PFSK-1 (cell line): ENCODE measurements at regions not wholly inside any gene's neighbourhood (a gene's known extent, or its start where the extent isn't known, plus 50 kb on each side); places are given as distances from the start of the nearest gene placed in this dataset.

Experiments
- FOXP2 ChIP-seq: optimal IDR thresholded peaks from 2 replicates; pipeline ENCODE3; 2011; ENCODE audit warnings: borderline replicate concordance, control low read depth, inconsistent platforms; ENCODE audit not compliant: insufficient read depth; ENCODE audit errors: extremely low read length, extremely low read depth
- POLR2AphosphoS5 ChIP-seq: IDR thresholded peaks from 2 replicates; pipeline ENCODE4 v1.6.1; 2012; ENCODE audit warnings: low read depth, mild to moderate bottlenecking, control low read depth, low read length, moderate library complexity
- REST ChIP-seq, 2 experiments: IDR thresholded peaks; 2 replicates each; pipeline versions ENCODE4 v1.6.1 to v1.8.0; 2011 to 2012; ENCODE audit warnings: low read depth in 2 of 2, low read length in 2 of 2, control low read depth in 1 of 2, inconsistent platforms in 1 of 2, mild to moderate bottlenecking in 1 of 2, moderate library complexity in 1 of 2; ENCODE audit not compliant: insufficient read depth in 1 of 2
- SIN3A ChIP-seq: IDR thresholded peaks from 2 replicates; pipeline ENCODE4 v1.6.1; 2012; ENCODE audit warnings: mild to moderate bottlenecking, low read length, moderate library complexity, borderline replicate concordance; ENCODE audit not compliant: insufficient read depth
- TAF1 ChIP-seq: IDR thresholded peaks from 2 replicates; pipeline ENCODE4 v1.6.1; 2012; ENCODE audit warnings: low read length, control low read depth, borderline replicate concordance; ENCODE audit not compliant: insufficient read depth

- TF ChIP-seq POLR2AphosphoS5 (no peak), TAF1 (no peak), REST (IDR thresholded peaks at IDR 0.05; ENCODE audit: insufficient read depth in 1 of 2, low read depth in 2 of 2, low read length in 2 of 2) (no peak), FOXP2 (no peak), SIN3A (no peak)
Measured at GRCh38 chr18:29174891-29175290, 998.0 kb upstream of the CDH2 start.

- no peak for TF ChIP-seq TAF1
- TF ChIP-seq FOXP2: no peak
- no peak for TF ChIP-seq POLR2AphosphoS5
Measured at GRCh38 chr18:29172756-29173067, 995.8 kb upstream of the CDH2 start.

GRCh38 chr18:29171892-29172755 is 995.2 kb upstream of the CDH2 start:
- no peak for TF ChIP-seq TAF1
- no peak for TF ChIP-seq POLR2AphosphoS5
- TF ChIP-seq FOXP2: no peak
- TF ChIP-seq SIN3A: no peak
- no peak for TF ChIP-seq REST (IDR thresholded peaks at IDR 0.05; ENCODE audit: insufficient read depth in 1 of 2, low read depth in 2 of 2, low read length in 2 of 2)

GRCh38 chr18:29169599-29169998 is 992.7 kb upstream of the CDH2 start:
- TF ChIP-seq REST (IDR thresholded peaks at IDR 0.05; ENCODE audit: insufficient read depth in 1 of 2, low read depth in 2 of 2, low read length in 2 of 2) (peak in 1 of 2 experiments; percentile 73; a peak in 1 of 4 replicates), TAF1 (no peak), FOXP2 (no peak), SIN3A (no peak)

- no peak for TF ChIP-seq SIN3A
- no peak for TF ChIP-seq TAF1
- no peak for TF ChIP-seq REST (IDR thresholded peaks at IDR 0.05; ENCODE audit: insufficient read depth in 1 of 2, low read depth in 2 of 2, low read length in 2 of 2)
- no peak for TF ChIP-seq POLR2AphosphoS5
- TF ChIP-seq FOXP2: no peak
Measured at GRCh38 chr18:29164993-29165599, 988.2 kb upstream of the CDH2 start.
